Lung microvascular endothelial cell (primary cell): ENCODE measurements at regions not wholly inside any gene's neighbourhood (a gene's known extent, or its start where the extent isn't known, plus 50 kb on each side); places are given as distances from the start of the nearest gene placed in this dataset.

Source experiments
- DNase-seq, 2 donors: peaks; one replicate each; pipeline versions ENCODE4 v3.0.0 to v3.0.0-alpha.2; 2010; ENCODE audit warnings: low read depth in 2 of 2

DNA sequence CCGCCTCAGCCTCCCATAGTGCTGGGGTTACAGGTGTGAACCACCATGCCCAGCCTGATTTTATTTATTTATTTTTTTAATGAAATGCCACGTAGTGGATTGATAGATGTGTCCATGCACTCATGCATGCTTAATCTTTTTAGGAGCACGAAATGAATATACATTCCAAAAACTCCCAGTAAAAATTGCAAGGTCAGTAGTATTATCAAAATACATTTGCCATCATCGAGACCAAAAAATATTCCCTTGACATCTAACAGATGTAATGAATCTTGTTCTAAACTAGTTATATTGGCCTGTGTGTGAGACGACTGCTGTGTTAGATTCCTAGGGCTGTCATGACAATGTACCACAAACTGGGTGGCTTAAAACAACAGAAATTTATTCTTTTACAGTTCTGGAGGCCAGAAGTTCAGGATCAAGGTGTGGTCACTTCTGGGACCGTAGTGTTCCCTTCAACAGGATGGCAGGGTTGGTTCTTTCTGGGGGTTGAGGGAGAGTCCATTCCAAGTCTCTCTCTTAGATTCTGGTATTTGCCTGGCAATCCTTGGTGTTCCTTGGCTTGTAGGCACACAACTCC lies 56.1 kb upstream of the UBL3 start:
- DNase-seq = no peak

DNA sequence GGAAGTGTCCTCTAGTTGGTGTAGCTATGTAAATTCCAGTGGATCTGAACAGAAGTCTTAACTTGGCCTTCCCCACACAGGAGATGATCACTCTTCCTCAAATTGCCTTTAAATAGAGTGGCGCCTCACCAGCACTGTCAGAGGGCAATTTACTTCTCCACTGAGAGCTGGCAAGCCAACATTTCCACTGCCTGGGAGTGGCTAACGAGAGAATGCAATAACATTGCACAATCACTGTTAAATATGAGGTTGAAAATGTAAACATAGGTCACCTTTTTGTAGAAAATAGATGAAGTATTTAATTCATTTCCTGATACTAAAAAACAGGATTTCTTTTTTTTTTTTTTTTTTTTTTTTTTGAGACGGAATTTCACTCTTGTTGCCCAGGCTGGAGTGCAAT lies 55.4 kb upstream of the UBL3 start:
- DNase-seq = peak; percentile 66 to 84

- no peak for DNase-seq
Measured at GRCh38 chr13:29903996-29904395, 53.6 kb upstream of the UBL3 start.

- no peak for DNase-seq
Measured at GRCh38 chr13:29903543-29903942, 53.1 kb upstream of the UBL3 start.

GRCh38 chr13:29902632-29903305 lies 52.4 kb upstream of the UBL3 start:
- no peak for DNase-seq

- peak in 1 of 2 donors; percentile 91 for DNase-seq
Measured at GRCh38 chr13:29901710-29902631, 51.6 kb upstream of the UBL3 start.
